NCI-H2029 (cell line): ENCODE measurements at regions not wholly inside any gene's neighbourhood (a gene's known extent, or its start where the extent isn't known, plus 50 kb on each side); places are given as distances from the start of the nearest gene placed in this dataset.

Experiments used
- DNase-seq: peaks from one replicate; lab custom pipeline; 2025; lab: John Stamatoyannopoulos, UW

GRCh38 chr18:78814766-78815165 lies 164.9 kb upstream of the SALL3 start:
- DNase-seq = no peak

GRCh38 chr18:78816114-78816513 lies 163.5 kb upstream of the SALL3 start:
- DNase-seq = no peak

- no peak for DNase-seq
These were observed 162.7 kb upstream of the SALL3 start for GRCh38 chr18:78816916-78817315.

- DNase-seq = no peak
These were observed 161.1 kb upstream of the SALL3 start for GRCh38 chr18:78818495-78818894.

- DNase-seq = no peak
These were observed 160.7 kb upstream of the SALL3 start for GRCh38 chr18:78818961-78819360.

- no peak for DNase-seq
These were observed 159.3 kb upstream of the SALL3 start for GRCh38 chr18:78820161-78820834.

- DNase-seq = no peak
These were observed 158.2 kb upstream of the SALL3 start for GRCh38 chr18:78821396-78821795.

GRCh38 chr18:78822171-78822948 lies 157.3 kb upstream of the SALL3 start:
- DNase-seq = no peak

- no peak for DNase-seq
These were observed 156.7 kb upstream of the SALL3 start for GRCh38 chr18:78822949-78823285.

GRCh38 chr18:78825168-78825567 lies 154.4 kb upstream of the SALL3 start:
- no peak for DNase-seq

- DNase-seq = no peak
These were observed 153.0 kb upstream of the SALL3 start for GRCh38 chr18:78826631-78827030.

GRCh38 chr18:78827141-78827540 lies 152.5 kb upstream of the SALL3 start:
- no peak for DNase-seq

- DNase-seq = no peak
These were observed 151.5 kb upstream of the SALL3 start for GRCh38 chr18:78828131-78828530.

- DNase-seq = peak; percentile 5
These were observed 150.6 kb upstream of the SALL3 start for GRCh38 chr18:78829026-78829425.

GRCh38 chr18:78830161-78830560 lies 149.5 kb upstream of the SALL3 start:
- DNase-seq = no peak

- DNase-seq = no peak
These were observed 148.8 kb upstream of the SALL3 start for GRCh38 chr18:78830826-78831225.

GRCh38 chr18:78831603-78832002 lies 148.0 kb upstream of the SALL3 start:
- no peak for DNase-seq

- DNase-seq = no peak
These were observed 145.8 kb upstream of the SALL3 start for GRCh38 chr18:78833833-78834232.

- DNase-seq = no peak
These were observed 142.8 kb upstream of the SALL3 start for GRCh38 chr18:78836838-78837237.

GRCh38 chr18:78837754-78838153 lies 141.9 kb upstream of the SALL3 start:
- no peak for DNase-seq

- no peak for DNase-seq
These were observed 141.4 kb upstream of the SALL3 start for GRCh38 chr18:78838183-78838582.

- no peak for DNase-seq
These were observed 130.6 kb upstream of the SALL3 start for GRCh38 chr18:78849046-78849445.

GRCh38 chr18:78849458-78849857 lies 130.2 kb upstream of the SALL3 start:
- DNase-seq = no peak

GRCh38 chr18:78853341-78853740 lies 126.3 kb upstream of the SALL3 start:
- DNase-seq = no peak
